Tibial nerve (tissue), 4 donors: ENCODE measurements at regions not wholly inside any gene's neighbourhood (a gene's known extent, or its start where the extent isn't known, plus 50 kb on each side); places are given as distances from the start of the nearest gene placed in this dataset.

Experiments used
- CTCF ChIP-seq, 5 experiments: fragments of 200-600 bp in 3 of 5; fragments of 450-650 bp in 2 of 5; sonication (generic) in 3 of 5; IDR thresholded peaks; one replicate each; pipeline ENCODE4 v1.5.1; 2016 to 2019; ENCODE audit warnings: antibody characterized with exemption in 5 of 5, mild to moderate bottlenecking in 3 of 5, moderate library complexity in 2 of 5
- EP300 ChIP-seq, 2 donors: sonication (generic); formaldehyde crosslinking; IDR thresholded peaks; one replicate each; pipeline ENCODE4 v1.6.1; 2017; ENCODE audit warnings: antibody characterized with exemption in 2 of 2, mild to moderate bottlenecking in 1 of 2

GRCh38 chr13:50382511-50382910 is 367.3 kb downstream of the KCNRG start:
- TF ChIP-seq CTCF (IDR thresholded peaks at IDR 0.05): no peak
- TF ChIP-seq EP300 (IDR thresholded peaks at IDR 0.05): no peak
